Cardiac muscle cell (in vitro differentiated cells and primary cell): ENCODE measurements at regions not wholly inside any gene's neighbourhood (a gene's known extent, or its start where the extent isn't known, plus 50 kb on each side); places are given as distances from the start of the nearest gene placed in this dataset.
"Not testable (repeated sequence)": the region's sequence is repeated elsewhere in the genome, so short reads cannot be mapped to it uniquely, and the experiment has no call there.

Source experiments
- DNase-seq, 2 donors: peaks; one replicate each; pipeline versions ENCODE4 v3.0.0 to v3.0.0-alpha.2; 2010 to 2017; ENCODE audit warnings: low read depth in 1 of 2, low spot score in 1 of 2
- H3K27ac ChIP-seq: fragments of 200-600 bp; sonication (generic); 2 replicates; pipeline ENCODE4 v1.5.1; 2016
- H3K27me3 ChIP-seq: fragments of 200-600 bp; sonication (generic); 2 replicates; pipeline ENCODE4 v1.6.0; 2016; ENCODE audit warnings: control low read depth
- H3K36me3 ChIP-seq: fragments of 200-600 bp; sonication (generic); 2 replicates; pipeline ENCODE4 v1.5.1; 2016; ENCODE audit warnings: control low read depth
- H3K4me1 ChIP-seq: fragments of 200-600 bp; sonication (generic); 2 replicates; pipeline ENCODE4 v1.8.1; 2017; ENCODE audit warnings: low read depth, mild to moderate bottlenecking, mixed run types
- H3K4me3 ChIP-seq: fragments of 200-600 bp; sonication (generic); 2 replicates; pipeline ENCODE4 v1.5.1; 2016; ENCODE audit warnings: mild to moderate bottlenecking
- H3K9me3 ChIP-seq: fragments of 200-600 bp; sonication (generic); 2 replicates; pipeline ENCODE4 v1.5.1; 2017; ENCODE audit warnings: low read depth, mild to moderate bottlenecking, control low read depth
- TF ChIP-seq, protein P1 (sequence below): IDR thresholded peaks from 2 replicates; pipeline ENCODE4 v1.5.1; 2012; ENCODE audit warnings: low read depth, mild to moderate bottlenecking, low read length

GRCh38 chr2:67896476-67896875 is 166.3 kb downstream of the C1D start:
- H3K36me3 ChIP-seq: no peaks in the 10 kb centered on the region
- peaks cover 13% of the 10 kb centered on the region for H3K4me1 ChIP-seq
- H3K9me3 ChIP-seq: no peaks in the 10 kb centered on the region
- TF ChIP-seq, protein P1, sequence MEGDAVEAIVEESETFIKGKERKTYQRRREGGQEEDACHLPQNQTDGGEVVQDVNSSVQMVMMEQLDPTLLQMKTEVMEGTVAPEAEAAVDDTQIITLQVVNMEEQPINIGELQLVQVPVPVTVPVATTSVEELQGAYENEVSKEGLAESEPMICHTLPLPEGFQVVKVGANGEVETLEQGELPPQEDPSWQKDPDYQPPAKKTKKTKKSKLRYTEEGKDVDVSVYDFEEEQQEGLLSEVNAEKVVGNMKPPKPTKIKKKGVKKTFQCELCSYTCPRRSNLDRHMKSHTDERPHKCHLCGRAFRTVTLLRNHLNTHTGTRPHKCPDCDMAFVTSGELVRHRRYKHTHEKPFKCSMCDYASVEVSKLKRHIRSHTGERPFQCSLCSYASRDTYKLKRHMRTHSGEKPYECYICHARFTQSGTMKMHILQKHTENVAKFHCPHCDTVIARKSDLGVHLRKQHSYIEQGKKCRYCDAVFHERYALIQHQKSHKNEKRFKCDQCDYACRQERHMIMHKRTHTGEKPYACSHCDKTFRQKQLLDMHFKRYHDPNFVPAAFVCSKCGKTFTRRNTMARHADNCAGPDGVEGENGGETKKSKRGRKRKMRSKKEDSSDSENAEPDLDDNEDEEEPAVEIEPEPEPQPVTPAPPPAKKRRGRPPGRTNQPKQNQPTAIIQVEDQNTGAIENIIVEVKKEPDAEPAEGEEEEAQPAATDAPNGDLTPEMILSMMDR: no peak
- no peak overlapping the region for H3K27ac ChIP-seq
- DNase-seq: no peak
- H3K4me3 ChIP-seq: no peak overlapping the region
- no peaks in the 10 kb centered on the region for H3K27me3 ChIP-seq

- DNase-seq: no peak
- H3K9me3 ChIP-seq: no peaks in the 10 kb centered on the region
- no peaks in the 10 kb centered on the region for H3K27me3 ChIP-seq
- no peak overlapping the region for H3K4me3 ChIP-seq
- H3K4me1 ChIP-seq: peaks cover 13% of the 10 kb centered on the region
- no peaks in the 10 kb centered on the region for H3K36me3 ChIP-seq
- TF ChIP-seq, protein P1: no peak
- H3K27ac ChIP-seq: no peak overlapping the region
Observed at GRCh38 chr2:67898595-67898994, 164.2 kb downstream of the C1D start.

GRCh38 chr2:67899187-67899586 is 163.6 kb downstream of the C1D start:
- DNase-seq: no peak
- no peaks in the 10 kb centered on the region for H3K9me3 ChIP-seq
- TF ChIP-seq, protein P1: no peak
- peaks cover 13% of the 10 kb centered on the region for H3K4me1 ChIP-seq
- H3K36me3 ChIP-seq: no peaks in the 10 kb centered on the region
- no peaks in the 10 kb centered on the region for H3K27me3 ChIP-seq
- H3K4me3 ChIP-seq: no peak overlapping the region
- no peak overlapping the region for H3K27ac ChIP-seq

DNA sequence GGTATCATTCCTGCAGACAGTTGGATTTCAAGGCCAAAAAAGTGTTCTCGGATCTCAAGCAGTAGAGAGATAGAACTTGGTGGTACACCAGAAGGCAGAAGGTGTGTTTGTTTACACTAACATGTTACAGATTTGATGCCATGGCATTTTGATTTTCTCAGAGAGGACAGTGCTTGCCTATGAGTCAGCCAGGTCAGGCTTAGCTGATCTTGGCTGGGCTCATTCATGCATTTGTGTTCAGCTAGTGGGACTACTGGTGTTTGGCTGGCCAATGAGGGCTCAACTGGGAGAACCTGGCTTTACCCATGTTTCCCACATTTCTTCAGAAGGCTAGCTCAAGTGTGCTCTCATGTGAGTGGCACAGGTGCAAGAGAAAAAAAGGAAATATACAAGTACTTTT is 162.0 kb downstream of the C1D start:
- no peaks in the 10 kb centered on the region for H3K27me3 ChIP-seq
- TF ChIP-seq, protein P1: no peak
- no peak overlapping the region for H3K27ac ChIP-seq
- no peaks in the 10 kb centered on the region for H3K9me3 ChIP-seq
- H3K36me3 ChIP-seq: no peaks in the 10 kb centered on the region
- H3K4me1 ChIP-seq: peaks cover 6% of the 10 kb centered on the region
- DNase-seq: no peak
- H3K4me3 ChIP-seq: no peak overlapping the region

GRCh38 chr2:67904566-67904965 is 158.2 kb downstream of the C1D start:
- no peaks in the 10 kb centered on the region for H3K4me1 ChIP-seq
- no peaks in the 10 kb centered on the region for H3K27me3 ChIP-seq
- H3K27ac ChIP-seq: no peak overlapping the region
- no peaks in the 10 kb centered on the region for H3K9me3 ChIP-seq
- no peaks in the 10 kb centered on the region for H3K36me3 ChIP-seq
- TF ChIP-seq, protein P1: no peak
- no peak overlapping the region for H3K4me3 ChIP-seq
- no peak for DNase-seq

GRCh38 chr2:67904966-67905365 is 157.8 kb downstream of the C1D start:
- no peak for DNase-seq
- no peaks in the 10 kb centered on the region for H3K9me3 ChIP-seq
- TF ChIP-seq, protein P1: no peak
- H3K4me3 ChIP-seq: no peak overlapping the region
- no peaks in the 10 kb centered on the region for H3K4me1 ChIP-seq
- H3K36me3 ChIP-seq: no peaks in the 10 kb centered on the region
- no peaks in the 10 kb centered on the region for H3K27me3 ChIP-seq
- no peak overlapping the region for H3K27ac ChIP-seq

DNA sequence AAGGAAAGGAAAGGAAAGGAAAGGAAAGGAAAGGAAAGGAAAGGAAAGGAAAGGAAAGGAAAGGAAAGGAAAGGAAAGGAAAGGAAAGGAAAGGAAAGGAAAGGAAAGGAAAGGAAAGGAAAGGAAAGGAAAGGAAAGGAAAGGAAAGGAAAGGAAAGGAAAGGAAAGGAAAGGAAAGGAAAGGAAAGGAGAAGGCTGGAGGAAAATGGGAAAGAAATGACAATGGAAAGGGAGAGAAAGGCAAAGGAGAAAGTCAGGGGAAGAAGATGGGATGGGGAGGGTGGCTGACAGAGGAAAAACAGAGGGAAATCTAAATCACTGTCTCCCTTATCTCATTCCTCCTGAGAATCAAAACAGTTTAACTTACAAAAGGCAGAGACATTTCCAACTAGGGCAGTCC is 156.3 kb downstream of the C1D start:
- DNase-seq, H3K36me3 ChIP-seq, H3K27me3 ChIP-seq: not testable (repeated sequence)

More for the DNA sequence above, 156.3 kb downstream of the C1D start:
- H3K9me3 ChIP-seq, H3K27ac ChIP-seq, H3K4me3 ChIP-seq, H3K4me1 ChIP-seq: not testable (repeated sequence)
